ENCODE measurements at regions not wholly inside any gene's neighbourhood (a gene's known extent, or its start where the extent isn't known, plus 50 kb on each side); places are given as distances from the start of the nearest gene placed in this dataset.
A peak's percentile ranks its signal among the peaks of the same experiment; 100 is the strongest.
"Not testable (repeated sequence)": the region's sequence is repeated elsewhere in the genome, so short reads cannot be mapped to it uniquely, and the experiment has no call there.

GRCh38 chr4:149987330-149988086 is 90.7 kb upstream of the DCLK2 start:
- peak; percentile 54 for DNase-seq

GRCh38 chr4:149988087-149988410 is 90.2 kb upstream of the DCLK2 start:
- DNase-seq, result peak; percentile 64

GRCh38 chr4:149993030-149993429 is 85.2 kb upstream of the DCLK2 start:
- DNase-seq, result peak; percentile 29

- DNase-seq, result no peak
Measured at GRCh38 chr4:149995134-149995756, 83.0 kb upstream of the DCLK2 start.

- peak; percentile 25 for DNase-seq
Measured at GRCh38 chr4:149997881-149998421, 80.3 kb upstream of the DCLK2 start.

- DNase-seq, result peak; percentile 87
Measured at GRCh38 chr4:149999485-150000074, 78.7 kb upstream of the DCLK2 start.

GRCh38 chr4:150001815-150002214 is 76.4 kb upstream of the DCLK2 start:
- peak; percentile 69 for DNase-seq

- DNase-seq, result peak; percentile 42
Measured at GRCh38 chr4:150002561-150002960, 75.7 kb upstream of the DCLK2 start.

- DNase-seq, result peak; percentile 77
Measured at GRCh38 chr4:150004481-150004880, 73.8 kb upstream of the DCLK2 start.

GRCh38 chr4:150005537-150005936 is 72.7 kb upstream of the DCLK2 start:
- peak; percentile 44 for DNase-seq

- peak; percentile 82 for DNase-seq
Measured at GRCh38 chr4:150006197-150006596, 72.0 kb upstream of the DCLK2 start.

GRCh38 chr4:150007512-150007911 is 70.7 kb upstream of the DCLK2 start:
- peak; percentile 91 for DNase-seq

- DNase-seq, result no peak
Measured at GRCh38 chr4:150008546-150008945, 69.7 kb upstream of the DCLK2 start.

- DNase-seq, result peak; percentile 32
Measured at GRCh38 chr4:150009533-150009932, 68.7 kb upstream of the DCLK2 start.

- DNase-seq, result peak; percentile 78
Measured at GRCh38 chr4:150010525-150011126, 67.6 kb upstream of the DCLK2 start.

- DNase-seq, result no peak
Measured at GRCh38 chr4:150012851-150013360, 65.3 kb upstream of the DCLK2 start.

GRCh38 chr4:150015910-150016309 is 62.3 kb upstream of the DCLK2 start:
- DNase-seq, result not testable (repeated sequence)

- not testable (repeated sequence) for DNase-seq
Measured at GRCh38 chr4:150016621-150017020, 61.6 kb upstream of the DCLK2 start.

GRCh38 chr4:150018257-150018656 is 60.0 kb upstream of the DCLK2 start:
- DNase-seq, result no peak

GRCh38 chr4:150021483-150021882 is 56.8 kb upstream of the DCLK2 start:
- peak; percentile 43 for DNase-seq

GRCh38 chr4:150023489-150023888 is 54.8 kb upstream of the DCLK2 start:
- DNase-seq, result no peak

GRCh38 chr4:150026987-150027386 is 51.3 kb upstream of the DCLK2 start:
- DNase-seq, result not testable (repeated sequence)
